PC-9 (cell line): ENCODE measurements at regions not wholly inside any gene's neighbourhood (a gene's known extent, or its start where the extent isn't known, plus 50 kb on each side); places are given as distances from the start of the nearest gene placed in this dataset.

ENCODE experiments used
- BruUV-seq: library from RNA; stranded (reverse); fragments of 400-500 nt; replicated peaks from 2 replicates; lab custom pipeline; 2021; lab: Mats Ljungman, UMichigan
- CTCF ChIA-PET: fragments of 300-600 bp; sonication (Branson Sonifier 250); formaldehyde crosslinking; loops from one replicate; lab custom pipeline; 2022; ENCODE audit warnings: antibody characterized with exemption; lab: Charles Lee
- POLR2A ChIA-PET: fragments of 300-600 bp; sonication (Branson Sonifier 250); formaldehyde crosslinking; loops from one replicate; lab custom pipeline; 2022; ENCODE audit warnings: antibody characterized with exemption; ENCODE audit not compliant: unreplicated experiment; lab: Charles Lee
- DNase-seq, 2 experiments: peaks; one replicate each; pipeline versions ENCODE4 v3.0.0 to v3.0.0-alpha.2; 2015 to 2022; ENCODE audit warnings: mixed read lengths in 1 of 2
- H2AFZ ChIP-seq: fragments of 200-600 bp; sonication (generic); 2 replicates; pipeline ENCODE4 v1.8.1; 2017; ENCODE audit warnings: antibody characterized with exemption
- H3F3A ChIP-seq: fragments of 200-600 bp; sonication (generic); 2 replicates; pipeline ENCODE4 v1.8.1; 2017; ENCODE audit warnings: antibody characterized with exemption, mild to moderate bottlenecking, low read depth; ENCODE audit not compliant: insufficient read depth
- H3K27ac ChIP-seq: fragments of 200-600 bp; sonication (generic); 2 replicates; pipeline ENCODE4 v1.6.1; 2016; ENCODE audit warnings: mixed run types
- H3K27me3 ChIP-seq: fragments of 200-600 bp; sonication (generic); 2 replicates; pipeline ENCODE4 v1.6.1; 2016; ENCODE audit warnings: low read depth, mixed run types; ENCODE audit not compliant: insufficient read depth
- H3K36me3 ChIP-seq: fragments of 200-600 bp; sonication (generic); 2 replicates; pipeline ENCODE4 v1.6.1; 2016; ENCODE audit warnings: low read depth, mixed run types
- H3K4me1 ChIP-seq: fragments of 200-600 bp; sonication (generic); replicated peaks from 2 replicates; pipeline ENCODE4 v1.6.1; 2016; ENCODE audit warnings: mixed run types; ENCODE audit not compliant: insufficient read depth
- H3K4me2 ChIP-seq: fragments of 200-600 bp; sonication (generic); 2 replicates; pipeline ENCODE4 v1.6.1; 2017; ENCODE audit warnings: mixed run types
- H3K4me3 ChIP-seq: fragments of 200-600 bp; sonication (generic); 2 replicates; pipeline ENCODE4 v1.6.1; 2016; ENCODE audit warnings: mixed run types
- H3K79me2 ChIP-seq: fragments of 200-600 bp; sonication (generic); 2 replicates; pipeline ENCODE4 v1.6.1; 2017; ENCODE audit warnings: low read depth, mixed run types
- H3K9me2 ChIP-seq: fragments of 200-600 bp; sonication (generic); 2 replicates; pipeline ENCODE4 v1.8.1; 2017; ENCODE audit warnings: mild to moderate bottlenecking; ENCODE audit not compliant: insufficient read depth
- H3K9me3 ChIP-seq: fragments of 200-600 bp; sonication (generic); 2 replicates; pipeline ENCODE4 v1.8.1; 2016; ENCODE audit warnings: low read depth; ENCODE audit not compliant: insufficient read depth
- H4K20me1 ChIP-seq: fragments of 200-600 bp; sonication (generic); 2 replicates; pipeline ENCODE4 v1.8.1; 2017; ENCODE audit not compliant: insufficient read depth
- CTCF ChIP-seq: fragments of 200-600 bp; sonication (generic); conservative IDR thresholded peaks from 2 replicates; pipeline ENCODE4 v1.6.1; 2017; ENCODE audit warnings: mixed run types, antibody characterized with exemption, mild to moderate bottlenecking, moderate library complexity
- EZH2 ChIP-seq: fragments of 200-600 bp; sonication (generic); IDR thresholded peaks from 2 replicates; pipeline ENCODE4 v1.8.0; 2017; ENCODE audit warnings: antibody characterized with exemption, low read depth
- intact Hi-C: fragments of 100-400 bp; cut with micrococcal nuclease; formaldehyde crosslinking; loops from one replicate; pipeline ENCODE4 v1.10.0; 2022; ENCODE audit not compliant: unreplicated experiment

GRCh38 chr9:24708814-24709213 lies 163.1 kb upstream of the IZUMO3 start:
- Histone ChIP-seq H3K36me3 (no peaks in the 10 kb centered on the region), H3K4me1 (no peaks in the 10 kb centered on the region), H3K27ac (no peak overlapping the region), H3K4me3 (no peak overlapping the region), H3K4me2 (no peak overlapping the region), H3K9me3 (no peaks in the 10 kb centered on the region), H3F3A (no peaks in the 10 kb centered on the region), H3K27me3 (no peaks in the 10 kb centered on the region), H4K20me1 (no peaks in the 10 kb centered on the region), H3K79me2 (no peaks in the 10 kb centered on the region), H3K9me2 (no peaks in the 10 kb centered on the region), H2AFZ (no peak overlapping the region)
- no TSS peak for BruUV-seq
- POLR2A ChIA-PET: no interaction called here
- no peak for DNase-seq
- TF ChIP-seq EZH2 (no peak), CTCF (no peak)
- intact Hi-C loops: no loop called here
- CTCF ChIA-PET: no interaction called here

DNA sequence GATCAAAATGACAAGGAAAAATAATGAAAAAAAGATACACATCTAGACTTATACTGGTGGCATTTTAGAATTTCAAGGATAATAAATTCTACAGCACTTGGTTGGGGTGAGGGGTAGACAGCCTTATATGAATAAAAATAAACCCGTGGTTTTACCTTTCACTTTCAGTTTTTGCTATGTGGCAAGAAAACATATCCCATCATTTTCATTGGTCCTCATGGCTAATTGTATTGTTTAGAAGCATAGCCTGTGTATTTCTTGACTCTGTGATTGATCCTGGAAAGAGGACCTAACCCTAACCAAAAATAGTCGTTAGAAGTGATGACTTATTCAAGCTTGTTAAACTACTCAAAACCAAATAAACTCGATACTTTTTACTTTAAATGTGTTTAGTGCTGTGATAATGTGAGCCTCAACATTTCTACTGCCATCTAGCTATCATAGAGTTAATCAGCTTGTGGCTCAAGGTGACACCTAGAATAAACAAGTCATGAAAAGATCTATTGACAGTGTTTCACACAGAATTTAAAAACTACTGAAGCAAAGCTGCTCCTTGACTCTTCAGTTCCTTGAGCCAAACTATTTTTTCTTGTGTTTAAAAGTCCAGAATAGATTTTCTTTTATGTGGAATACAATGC lies 153.3 kb upstream of the IZUMO3 start:
- no peak for TF ChIP-seq EZH2
- no peak for TF ChIP-seq CTCF
- ChIA-PET CTCF (no interaction called here), POLR2A (no interaction called here)
- Histone ChIP-seq H2AFZ (no peak overlapping the region), H3K36me3 (no peaks in the 10 kb centered on the region), H3K27ac (no peak overlapping the region), H3K27me3 (no peaks in the 10 kb centered on the region), H3K79me2 (no peaks in the 10 kb centered on the region), H3K4me1 (no peaks in the 10 kb centered on the region), H3K4me2 (peak overlapping the region; percentile 54), H3F3A (no peaks in the 10 kb centered on the region), H4K20me1 (no peaks in the 10 kb centered on the region), H3K9me3 (no peaks in the 10 kb centered on the region), H3K4me3 (peak overlapping the region; percentile 24; the same call in 1 of the 2 replicates), H3K9me2 (no peaks in the 10 kb centered on the region)
- no peak for DNase-seq
- no TSS peak for BruUV-seq
- intact Hi-C loops: no loop called here

- Histone ChIP-seq H3K27ac (no peak overlapping the region), H2AFZ (no peak overlapping the region), H3K4me1 (no peaks in the 10 kb centered on the region), H4K20me1 (no peaks in the 10 kb centered on the region), H3K27me3 (no peaks in the 10 kb centered on the region), H3F3A (no peaks in the 10 kb centered on the region), H3K9me2 (no peaks in the 10 kb centered on the region), H3K4me2 (no peak overlapping the region), H3K4me3 (no peak overlapping the region), H3K79me2 (no peaks in the 10 kb centered on the region), H3K9me3 (no peaks in the 10 kb centered on the region), H3K36me3 (no peaks in the 10 kb centered on the region)
- ChIA-PET CTCF (no interaction called here), POLR2A (no interaction called here)
- TF ChIP-seq CTCF (no peak), EZH2 (no peak)
- intact Hi-C loops: no loop called here
- no peak for DNase-seq
- BruUV-seq: no TSS peak
Measured at GRCh38 chr9:24672336-24672735, 126.6 kb upstream of the IZUMO3 start.
